Right lobe of liver (tissue), 4 donors: ENCODE measurements at regions not wholly inside any gene's neighbourhood (a gene's known extent, or its start where the extent isn't known, plus 50 kb on each side); places are given as distances from the start of the nearest gene placed in this dataset.

Source experiments
- POLR2A ChIP-seq: fragments of 450-650 bp; IDR thresholded peaks from one replicate; pipeline ENCODE4 v1.6.1; 2017; ENCODE audit warnings: antibody characterized with exemption, mild to moderate bottlenecking
- TF ChIP-seq, protein P1 (sequence below), 4 donors: fragments of 200-600 bp in 3 of 4; fragments of 450-650 bp in 1 of 4; IDR thresholded peaks; one replicate each; pipeline versions ENCODE4 v1.5.1 to v1.8.0; 2016 to 2022; ENCODE audit warnings: antibody characterized with exemption in 4 of 4, mild to moderate bottlenecking in 2 of 4
- donor health status: DM: no; HTN: no; CAD: no.
- donor health status: DM: no; HTN: no; CAD: no.
- donor health status: DM: no; HTN: yes; CAD: no.

DNA sequence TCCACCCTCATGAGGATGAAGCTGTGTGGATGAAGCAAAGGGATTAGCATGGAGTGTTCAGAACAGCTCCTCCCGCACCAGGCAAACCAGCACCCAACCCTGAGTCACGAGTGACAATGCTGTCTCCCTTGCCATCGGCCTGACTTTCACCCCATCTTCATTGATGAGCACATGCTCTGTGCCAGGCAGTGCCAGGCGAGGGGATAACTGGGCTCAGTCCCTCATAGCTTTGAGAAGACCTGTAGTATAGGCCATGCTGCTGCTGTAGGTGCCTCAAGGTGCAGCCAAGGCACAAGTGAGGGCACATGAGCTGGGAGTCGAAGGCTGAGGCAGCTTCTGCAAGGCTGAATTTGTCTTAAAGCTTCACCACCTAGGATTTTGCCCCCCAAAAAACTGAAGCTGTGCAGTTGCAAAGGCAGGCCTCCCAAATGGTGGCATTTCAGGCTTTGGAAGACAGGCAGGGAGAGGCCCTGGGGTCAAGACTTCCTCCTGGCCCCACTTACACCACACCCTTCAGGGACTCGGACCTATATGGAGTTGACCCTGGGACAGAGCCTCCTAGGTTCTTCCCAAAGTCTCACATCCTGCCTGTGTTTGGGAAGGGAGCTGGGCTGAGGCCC lies 54.2 kb upstream of the GDF10 start:
- TF ChIP-seq, protein P1, sequence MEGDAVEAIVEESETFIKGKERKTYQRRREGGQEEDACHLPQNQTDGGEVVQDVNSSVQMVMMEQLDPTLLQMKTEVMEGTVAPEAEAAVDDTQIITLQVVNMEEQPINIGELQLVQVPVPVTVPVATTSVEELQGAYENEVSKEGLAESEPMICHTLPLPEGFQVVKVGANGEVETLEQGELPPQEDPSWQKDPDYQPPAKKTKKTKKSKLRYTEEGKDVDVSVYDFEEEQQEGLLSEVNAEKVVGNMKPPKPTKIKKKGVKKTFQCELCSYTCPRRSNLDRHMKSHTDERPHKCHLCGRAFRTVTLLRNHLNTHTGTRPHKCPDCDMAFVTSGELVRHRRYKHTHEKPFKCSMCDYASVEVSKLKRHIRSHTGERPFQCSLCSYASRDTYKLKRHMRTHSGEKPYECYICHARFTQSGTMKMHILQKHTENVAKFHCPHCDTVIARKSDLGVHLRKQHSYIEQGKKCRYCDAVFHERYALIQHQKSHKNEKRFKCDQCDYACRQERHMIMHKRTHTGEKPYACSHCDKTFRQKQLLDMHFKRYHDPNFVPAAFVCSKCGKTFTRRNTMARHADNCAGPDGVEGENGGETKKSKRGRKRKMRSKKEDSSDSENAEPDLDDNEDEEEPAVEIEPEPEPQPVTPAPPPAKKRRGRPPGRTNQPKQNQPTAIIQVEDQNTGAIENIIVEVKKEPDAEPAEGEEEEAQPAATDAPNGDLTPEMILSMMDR (IDR thresholded peaks at IDR 0.05), result no peak
- no peak for TF ChIP-seq POLR2A
